GM23338 (cell line): ENCODE measurements at regions not wholly inside any gene's neighbourhood (a gene's known extent, or its start where the extent isn't known, plus 50 kb on each side); places are given as distances from the start of the nearest gene placed in this dataset.

ENCODE experiments used
- ATAC-seq: fragments of 200-7000 bp; cut with Tn5 transposase; 3 replicates; pipeline ENCODE4 v1.9.1; 2020
- DNase-seq: peaks from one replicate; pipeline ENCODE4 v3.0.0-alpha.2; 2015; ENCODE audit warnings: low spot score
- H2AFZ ChIP-seq: fragments of 200-600 bp; sonication (generic); 2 replicates; pipeline ENCODE4 v1.8.0; 2016; ENCODE audit warnings: antibody characterized with exemption, mild to moderate bottlenecking, moderate library complexity
- H3F3A ChIP-seq: fragments of 200-600 bp; sonication (generic); replicated peaks from 2 replicates; pipeline ENCODE4 v1.8.0; 2017; ENCODE audit warnings: antibody characterized with exemption, mixed run types, low read depth
- H3K27ac ChIP-seq: fragments of 200-600 bp; sonication (generic); 2 replicates; pipeline ENCODE4 v1.6.1; 2016; ENCODE audit warnings: low read depth
- H3K27me3 ChIP-seq: fragments of 200-600 bp; sonication (generic); 2 replicates; pipeline ENCODE4 v1.8.0; 2016; ENCODE audit warnings: mild to moderate bottlenecking, mixed run types, moderate library complexity; ENCODE audit not compliant: insufficient read depth
- H3K36me3 ChIP-seq: fragments of 200-600 bp; sonication (generic); 2 replicates; pipeline ENCODE4 v1.8.0; 2016; ENCODE audit warnings: mild to moderate bottlenecking; ENCODE audit not compliant: insufficient read depth
- H3K4me1 ChIP-seq: fragments of 200-600 bp; sonication (generic); 2 replicates; pipeline ENCODE4 v1.8.0; 2016; ENCODE audit warnings: mild to moderate bottlenecking, moderate library complexity; ENCODE audit not compliant: insufficient read depth
- H3K4me2 ChIP-seq: fragments of 200-600 bp; sonication (generic); 2 replicates; pipeline ENCODE4 v1.7.1; 2017; ENCODE audit warnings: mixed run types
- H3K4me3 ChIP-seq: fragments of 200-600 bp; sonication (generic); 2 replicates; pipeline ENCODE4 v1.6.1; 2016; ENCODE audit warnings: mixed run types
- H3K79me2 ChIP-seq: fragments of 200-600 bp; sonication (generic); replicated peaks from 2 replicates; pipeline ENCODE4 v1.8.0; 2017; ENCODE audit warnings: mild to moderate bottlenecking; ENCODE audit not compliant: insufficient read depth
- H3K9me2 ChIP-seq: fragments of 200-600 bp; sonication (generic); 2 replicates; pipeline ENCODE4 v1.8.0; 2017; ENCODE audit not compliant: insufficient read depth
- H4K20me1 ChIP-seq: fragments of 200-600 bp; sonication (generic); replicated peaks from 2 replicates; pipeline ENCODE4 v1.8.0; 2017; ENCODE audit warnings: mild to moderate bottlenecking; ENCODE audit not compliant: insufficient read depth
- H3K27ac Mint-ChIP-seq: 2 replicates; pipeline ENCODE4 v1.8.0; 2020; ENCODE audit warnings: inconsistent platforms, mild to moderate bottlenecking, moderate library complexity, mixed read lengths
- H3K27me3 Mint-ChIP-seq: 3 replicates; pipeline ENCODE4 v1.8.0; 2022; ENCODE audit warnings: low read depth, mild to moderate bottlenecking, moderate library complexity, mixed read lengths, inconsistent platforms; ENCODE audit not compliant: insufficient read depth, poor library complexity
- H3K36me3 Mint-ChIP-seq: 3 replicates; pipeline ENCODE4 v1.8.0; 2021; ENCODE audit warnings: low read depth, mild to moderate bottlenecking, inconsistent platforms, moderate library complexity, mixed read lengths
- H3K4me1 Mint-ChIP-seq: 3 replicates; pipeline ENCODE4 v1.8.0; 2020; ENCODE audit warnings: mild to moderate bottlenecking, inconsistent platforms, mixed read lengths
- H3K4me3 Mint-ChIP-seq: 3 replicates; pipeline ENCODE4 v1.8.0; 2021; ENCODE audit warnings: moderate library complexity, mild to moderate bottlenecking, inconsistent platforms, mixed read lengths
- H3K9me3 Mint-ChIP-seq: 3 replicates; pipeline ENCODE4 v1.8.0; 2020; ENCODE audit warnings: moderate library complexity, mild to moderate bottlenecking, inconsistent platforms, mixed read lengths
- EZH2phosphoT487 ChIP-seq: fragments of 200-600 bp; sonication (generic); IDR thresholded peaks from one replicate; pipeline ENCODE4 v1.8.1; 2018; ENCODE audit warnings: antibody characterized with exemption; ENCODE audit not compliant: unreplicated experiment
- NANOG ChIP-seq: IDR thresholded peaks from 2 replicates; pipeline ENCODE4 v1.6.1; 2016; ENCODE audit warnings: antibody characterized with exemption, borderline replicate concordance
- POLR2AphosphoS5 ChIP-seq: IDR thresholded peaks from 2 replicates; pipeline ENCODE4 v1.6.1; 2016; ENCODE audit warnings: antibody characterized with exemption, low read depth
- STAT1 ChIP-seq: IDR thresholded peaks from one replicate; pipeline ENCODE4 v1.6.1; 2016; ENCODE audit warnings: antibody characterized with exemption; ENCODE audit not compliant: unreplicated experiment
- ZNF331 ChIP-seq: fragments of 250-450 bp; sonication (Bioruptor Pico); IDR thresholded peaks from 2 replicates; pipeline ENCODE4 v1.5.0; 2020; ENCODE audit warnings: low read depth, mild to moderate bottlenecking, moderate library complexity
- TF ChIP-seq, protein P1 (sequence below): fragments of 250-450 bp; sonication (Bioruptor Pico); IDR thresholded peaks from 2 replicates; pipeline ENCODE4 v1.5.0; 2020; ENCODE audit warnings: mild to moderate bottlenecking, moderate library complexity
- TF ChIP-seq, protein P2 (sequence below), 2 experiments: fragments of 200-600 bp in 1 of 2; sonication (generic) in 1 of 2; conservative IDR thresholded peaks; 2 replicates each; pipeline versions ENCODE4 v1.5.1 to v1.6.1; 2016 to 2017; ENCODE audit warnings: antibody characterized with exemption in 2 of 2, low read depth in 2 of 2, mild to moderate bottlenecking in 2 of 2, moderate library complexity in 1 of 2

DNA sequence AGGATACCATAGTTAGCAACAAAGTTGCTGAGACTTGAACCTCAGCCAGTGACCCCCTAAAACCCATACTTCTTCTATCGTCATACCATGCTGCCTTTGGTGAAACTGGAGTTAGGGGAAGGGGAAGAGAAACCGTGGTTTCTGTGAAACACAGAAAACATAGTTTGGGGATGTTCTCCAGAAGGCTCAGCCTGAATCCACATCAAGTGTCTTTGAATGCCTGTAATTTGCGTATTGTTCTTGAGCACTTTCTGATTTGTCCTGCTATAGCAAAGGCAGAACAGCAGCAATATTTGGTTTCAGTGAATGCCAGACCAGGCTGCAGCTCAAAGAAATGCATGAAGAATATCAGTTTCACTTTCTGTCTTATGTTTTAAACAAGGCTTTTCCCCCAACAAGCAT is 258.7 kb downstream of the TTC32 start (continued):
- TF ChIP-seq, protein P1, sequence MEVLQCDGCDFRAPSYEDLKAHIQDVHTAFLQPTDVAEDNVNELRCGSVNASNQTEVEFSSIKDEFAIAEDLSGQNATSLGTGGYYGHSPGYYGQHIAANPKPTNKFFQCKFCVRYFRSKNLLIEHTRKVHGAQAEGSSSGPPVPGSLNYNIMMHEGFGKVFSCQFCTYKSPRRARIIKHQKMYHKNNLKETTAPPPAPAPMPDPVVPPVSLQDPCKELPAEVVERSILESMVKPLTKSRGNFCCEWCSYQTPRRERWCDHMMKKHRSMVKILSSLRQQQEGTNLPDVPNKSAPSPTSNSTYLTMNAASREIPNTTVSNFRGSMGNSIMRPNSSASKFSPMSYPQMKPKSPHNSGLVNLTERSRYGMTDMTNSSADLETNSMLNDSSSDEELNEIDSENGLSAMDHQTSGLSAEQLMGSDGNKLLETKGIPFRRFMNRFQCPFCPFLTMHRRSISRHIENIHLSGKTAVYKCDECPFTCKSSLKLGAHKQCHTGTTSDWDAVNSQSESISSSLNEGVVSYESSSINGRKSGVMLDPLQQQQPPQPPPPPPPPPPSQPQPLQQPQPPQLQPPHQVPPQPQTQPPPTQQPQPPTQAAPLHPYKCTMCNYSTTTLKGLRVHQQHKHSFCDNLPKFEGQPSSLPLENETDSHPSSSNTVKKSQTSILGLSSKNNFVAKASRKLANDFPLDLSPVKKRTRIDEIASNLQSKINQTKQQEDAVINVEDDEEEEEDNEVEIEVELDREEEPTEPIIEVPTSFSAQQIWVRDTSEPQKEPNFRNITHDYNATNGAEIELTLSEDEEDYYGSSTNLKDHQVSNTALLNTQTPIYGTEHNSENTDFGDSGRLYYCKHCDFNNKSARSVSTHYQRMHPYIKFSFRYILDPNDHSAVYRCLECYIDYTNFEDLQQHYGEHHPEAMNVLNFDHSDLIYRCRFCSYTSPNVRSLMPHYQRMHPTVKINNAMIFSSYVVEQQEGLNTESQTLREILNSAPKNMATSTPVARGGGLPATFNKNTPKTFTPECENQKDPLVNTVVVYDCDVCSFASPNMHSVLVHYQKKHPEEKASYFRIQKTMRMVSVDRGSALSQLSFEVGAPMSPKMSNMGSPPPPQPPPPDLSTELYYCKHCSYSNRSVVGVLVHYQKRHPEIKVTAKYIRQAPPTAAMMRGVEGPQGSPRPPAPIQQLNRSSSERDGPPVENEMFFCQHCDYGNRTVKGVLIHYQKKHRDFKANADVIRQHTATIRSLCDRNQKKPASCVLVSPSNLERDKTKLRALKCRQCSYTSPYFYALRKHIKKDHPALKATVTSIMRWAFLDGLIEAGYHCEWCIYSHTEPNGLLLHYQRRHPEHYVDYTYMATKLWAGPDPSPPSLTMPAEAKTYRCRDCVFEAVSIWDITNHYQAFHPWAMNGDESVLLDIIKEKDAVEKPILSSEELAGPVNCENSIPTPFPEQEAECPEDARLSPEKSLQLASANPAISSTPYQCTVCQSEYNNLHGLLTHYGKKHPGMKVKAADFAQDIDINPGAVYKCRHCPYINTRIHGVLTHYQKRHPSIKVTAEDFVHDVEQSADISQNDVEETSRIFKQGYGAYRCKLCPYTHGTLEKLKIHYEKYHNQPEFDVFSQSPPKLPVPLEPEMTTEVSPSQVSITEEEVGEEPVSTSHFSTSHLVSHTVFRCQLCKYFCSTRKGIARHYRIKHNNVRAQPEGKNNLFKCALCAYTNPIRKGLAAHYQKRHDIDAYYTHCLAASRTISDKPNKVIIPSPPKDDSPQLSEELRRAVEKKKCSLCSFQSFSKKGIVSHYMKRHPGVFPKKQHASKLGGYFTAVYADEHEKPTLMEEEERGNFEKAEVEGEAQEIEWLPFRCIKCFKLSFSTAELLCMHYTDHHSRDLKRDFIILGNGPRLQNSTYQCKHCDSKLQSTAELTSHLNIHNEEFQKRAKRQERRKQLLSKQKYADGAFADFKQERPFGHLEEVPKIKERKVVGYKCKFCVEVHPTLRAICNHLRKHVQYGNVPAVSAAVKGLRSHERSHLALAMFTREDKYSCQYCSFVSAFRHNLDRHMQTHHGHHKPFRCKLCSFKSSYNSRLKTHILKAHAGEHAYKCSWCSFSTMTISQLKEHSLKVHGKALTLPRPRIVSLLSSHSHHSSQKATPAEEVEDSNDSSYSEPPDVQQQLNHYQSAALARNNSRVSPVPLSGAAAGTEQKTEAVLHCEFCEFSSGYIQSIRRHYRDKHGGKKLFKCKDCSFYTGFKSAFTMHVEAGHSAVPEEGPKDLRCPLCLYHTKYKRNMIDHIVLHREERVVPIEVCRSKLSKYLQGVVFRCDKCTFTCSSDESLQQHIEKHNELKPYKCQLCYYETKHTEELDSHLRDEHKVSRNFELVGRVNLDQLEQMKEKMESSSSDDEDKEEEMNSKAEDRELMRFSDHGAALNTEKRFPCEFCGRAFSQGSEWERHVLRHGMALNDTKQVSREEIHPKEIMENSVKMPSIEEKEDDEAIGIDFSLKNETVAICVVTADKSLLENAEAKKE (CRISPR knock-in tag): no peak
- TF ChIP-seq NANOG (no peak), STAT1 (no peak), ZNF331 (CRISPR knock-in tag) (no peak)

DNA sequence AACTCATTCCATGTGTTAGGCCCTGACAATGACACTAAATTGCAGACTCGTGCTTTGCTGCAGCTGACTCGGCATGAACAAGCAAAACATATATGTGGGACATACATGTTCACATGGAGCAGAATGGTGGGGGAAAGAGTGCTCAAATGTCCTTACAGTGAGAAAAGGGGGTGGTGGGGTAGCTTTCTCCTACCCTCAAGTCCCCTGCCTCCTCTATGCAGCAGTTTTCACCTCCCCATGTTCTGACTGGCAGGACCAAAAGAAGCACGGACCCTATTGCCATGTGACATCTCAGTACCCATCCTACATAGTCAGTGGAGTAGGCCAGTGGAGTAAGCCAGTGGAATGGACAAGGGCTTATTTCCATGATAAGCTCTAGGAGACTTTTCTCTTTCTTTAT is 259.3 kb downstream of the TTC32 start:
- Histone ChIP-seq H3K4me3 (no peak overlapping the region), H3K4me2 (no peak overlapping the region), H3F3A (no peaks in the 10 kb centered on the region), H3K27me3 (no peaks in the 10 kb centered on the region), H3K27ac (no peak overlapping the region), H3K36me3 (no peaks in the 10 kb centered on the region), H2AFZ (no peak overlapping the region), H4K20me1 (no peaks in the 10 kb centered on the region), H3K4me1 (no peaks in the 10 kb centered on the region), H3K79me2 (no peaks in the 10 kb centered on the region), H3K9me2 (peaks cover 4% of the 10 kb centered on the region)
- no peaks in the 10 kb centered on the region for H3K36me3 Mint-ChIP-seq
- H3K9me3 Mint-ChIP-seq: no peaks in the 10 kb centered on the region
- H3K4me1 Mint-ChIP-seq: no peaks in the 10 kb centered on the region
- H3K27me3 Mint-ChIP-seq: peaks cover 1% of the 10 kb centered on the region
- no peak overlapping the region for H3K4me3 Mint-ChIP-seq
- ATAC-seq (no peak), DNase-seq (no peak)
- H3K27ac Mint-ChIP-seq: no peak overlapping the region
- TF ChIP-seq POLR2AphosphoS5: no peak
- TF ChIP-seq STAT1: no peak
- TF ChIP-seq EZH2phosphoT487: no peak
- TF ChIP-seq, protein P2, sequence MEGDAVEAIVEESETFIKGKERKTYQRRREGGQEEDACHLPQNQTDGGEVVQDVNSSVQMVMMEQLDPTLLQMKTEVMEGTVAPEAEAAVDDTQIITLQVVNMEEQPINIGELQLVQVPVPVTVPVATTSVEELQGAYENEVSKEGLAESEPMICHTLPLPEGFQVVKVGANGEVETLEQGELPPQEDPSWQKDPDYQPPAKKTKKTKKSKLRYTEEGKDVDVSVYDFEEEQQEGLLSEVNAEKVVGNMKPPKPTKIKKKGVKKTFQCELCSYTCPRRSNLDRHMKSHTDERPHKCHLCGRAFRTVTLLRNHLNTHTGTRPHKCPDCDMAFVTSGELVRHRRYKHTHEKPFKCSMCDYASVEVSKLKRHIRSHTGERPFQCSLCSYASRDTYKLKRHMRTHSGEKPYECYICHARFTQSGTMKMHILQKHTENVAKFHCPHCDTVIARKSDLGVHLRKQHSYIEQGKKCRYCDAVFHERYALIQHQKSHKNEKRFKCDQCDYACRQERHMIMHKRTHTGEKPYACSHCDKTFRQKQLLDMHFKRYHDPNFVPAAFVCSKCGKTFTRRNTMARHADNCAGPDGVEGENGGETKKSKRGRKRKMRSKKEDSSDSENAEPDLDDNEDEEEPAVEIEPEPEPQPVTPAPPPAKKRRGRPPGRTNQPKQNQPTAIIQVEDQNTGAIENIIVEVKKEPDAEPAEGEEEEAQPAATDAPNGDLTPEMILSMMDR (conservative IDR thresholded peaks at IDR 0.05; ENCODE audit: low read depth in 2 of 2): no peak
- TF ChIP-seq, protein P1 (CRISPR knock-in tag): no peak
